Left renal cortex interstitium (tissue), 4 donors: ENCODE measurements at regions not wholly inside any gene's neighbourhood (a gene's known extent, or its start where the extent isn't known, plus 50 kb on each side); places are given as distances from the start of the nearest gene placed in this dataset.

Source experiments
- DNase-seq, 4 donors: peaks; one replicate each; pipeline ENCODE4 v3.0.0-alpha.2; 2013; ENCODE audit warnings: low read depth in 4 of 4, low spot score in 2 of 4, missing footprints in 1 of 4

GRCh38 chr11:112570333-112570732 lies 309.7 kb upstream of the PLET1 start:
- no peak for DNase-seq

- DNase-seq, result no peak
These were observed 318.6 kb upstream of the PLET1 start for GRCh38 chr11:112579282-112579681.

- DNase-seq, result no peak
These were observed 320.2 kb upstream of the PLET1 start for GRCh38 chr11:112580864-112581263.

GRCh38 chr11:112581747-112582146 lies 321.1 kb upstream of the PLET1 start:
- no peak for DNase-seq

- no peak for DNase-seq
These were observed 321.7 kb upstream of the PLET1 start for GRCh38 chr11:112582366-112582765.

GRCh38 chr11:112583261-112583893 lies 322.7 kb upstream of the PLET1 start:
- DNase-seq, result no peak

- no peak for DNase-seq
These were observed 324.0 kb upstream of the PLET1 start for GRCh38 chr11:112584672-112585071.

- no peak for DNase-seq
These were observed 327.0 kb upstream of the PLET1 start for GRCh38 chr11:112587664-112588063.

- DNase-seq, result peak; percentile 68 to 88 (median 78)
These were observed 327.6 kb upstream of the PLET1 start for GRCh38 chr11:112588252-112588694.

- DNase-seq, result peak in 1 of 4 donors; percentile 49
These were observed 328.5 kb upstream of the PLET1 start for GRCh38 chr11:112589155-112589554.

GRCh38 chr11:112590764-112591163 lies 330.1 kb upstream of the PLET1 start:
- no peak for DNase-seq

- no peak for DNase-seq
These were observed 332.8 kb upstream of the PLET1 start for GRCh38 chr11:112593440-112593839.

GRCh38 chr11:112596324-112596723 lies 335.7 kb upstream of the PLET1 start:
- no peak for DNase-seq

GRCh38 chr11:112597286-112597790 lies 336.7 kb upstream of the PLET1 start:
- no peak for DNase-seq

- no peak for DNase-seq
These were observed 338.6 kb upstream of the PLET1 start for GRCh38 chr11:112599265-112599664.

GRCh38 chr11:112599856-112600533 lies 339.3 kb upstream of the PLET1 start:
- no peak for DNase-seq

- no peak for DNase-seq
These were observed 344.5 kb upstream of the PLET1 start for GRCh38 chr11:112605093-112605666.

- no peak for DNase-seq
These were observed 346.0 kb upstream of the PLET1 start for GRCh38 chr11:112606656-112607055.

GRCh38 chr11:112608509-112608908 lies 347.8 kb upstream of the PLET1 start:
- DNase-seq, result no peak

- DNase-seq, result no peak
These were observed 349.8 kb upstream of the PLET1 start for GRCh38 chr11:112610494-112610893.

GRCh38 chr11:112610996-112611750 lies 350.0 kb upstream of the NCAM1 start:
- no peak for DNase-seq
